ENCODE measurements at regions not wholly inside any gene's neighbourhood (a gene's known extent, or its start where the extent isn't known, plus 50 kb on each side); places are given as distances from the start of the nearest gene placed in this dataset.

- FAIRE-seq: no peak
- Histone ChIP-seq H3K79me1 (ENCODE audit: low read depth, low read length) (no peaks in the 10 kb centered on the region), H2BK120ac (replicated peaks; ENCODE audit: low read depth, low read length) (no peak overlapping the region), H3K23me2 (ENCODE audit: low read depth, low read length) (no peaks in the 10 kb centered on the region), H3K27ac (ENCODE audit: low read depth, low read length) (no peak overlapping the region), H3K9me3 (ENCODE audit: insufficient read depth in 2 of 2, low read depth in 1 of 2, low read length in 1 of 2) (peaks cover 2 to 5% of the 10 kb centered on the region in 2 experiments; a peak in 2 of 4 replicates), H4K8ac (ENCODE audit: extremely low read depth, insufficient read depth, low read length) (no peak overlapping the region), H3K4ac (replicated peaks; ENCODE audit: insufficient read length, low read depth, low read length) (no peak overlapping the region), H3K14ac (ENCODE audit: insufficient read length) (no peak overlapping the region), H3K4me3 (ENCODE audit: extremely low read depth in 1 of 4, insufficient read depth in 2 of 4, low read depth in 3 of 4, low read length in 4 of 4) (no peak overlapping the region), H3K4me2 (ENCODE audit: insufficient read depth in 1 of 2, low read depth in 2 of 2, low read length in 2 of 2) (no peak overlapping the region), H3K4me1 (replicated peaks in 1 of 4; ENCODE audit: control insufficient read depth in 3 of 4, insufficient read depth in 4 of 4, low read length in 3 of 4) (no peaks in the 10 kb centered on the region), H4K5ac (ENCODE audit: insufficient read length, low read depth, low read length) (no peak overlapping the region), H3K9ac (replicated peaks in 1 of 4; ENCODE audit: extremely low read depth in 1 of 4, low read depth in 3 of 4, low read length in 3 of 4) (no peak overlapping the region), H3K18ac (ENCODE audit: extremely low read depth, low read length) (no peak overlapping the region), H4K91ac (replicated peaks; ENCODE audit: insufficient read length, low read length) (no peak overlapping the region), H2AFZ (ENCODE audit: low read length) (no peak overlapping the region), H3K36me3 (ENCODE audit: control insufficient read depth in 2 of 4, insufficient read depth in 4 of 4, low read length in 3 of 4) (no peaks in the 10 kb centered on the region), H3K56ac (replicated peaks; ENCODE audit: insufficient read length, low read depth, low read length) (no peak overlapping the region), H2AK5ac (ENCODE audit: low read depth, low read length) (no peak overlapping the region), H2BK5ac (ENCODE audit: low read depth, low read length) (no peak overlapping the region), H3K27me3 (replicated peaks in 1 of 4; ENCODE audit: control insufficient read depth in 3 of 4, extremely low read depth in 1 of 4, insufficient read depth in 3 of 4, low read length in 3 of 4) (no peaks in the 10 kb centered on the region), H3K23ac (ENCODE audit: insufficient read length) (no peak overlapping the region), H2BK20ac (ENCODE audit: low read length) (no peak overlapping the region), H4K20me1 (replicated peaks in 1 of 2; ENCODE audit: control insufficient read depth in 1 of 2, insufficient read depth in 2 of 2, low read length in 2 of 2) (no peaks in the 10 kb centered on the region), H3K79me2 (ENCODE audit: control insufficient read depth in 1 of 2, insufficient read depth in 2 of 2, low read length in 2 of 2) (no peaks in the 10 kb centered on the region), H2BK15ac (ENCODE audit: low read length) (no peak overlapping the region), H2BK12ac (ENCODE audit: low read depth, low read length) (no peak overlapping the region)
- WGBS, 2 experiments (ENCODE audit: extremely low coverage in 1 of 2, insufficient coverage in 1 of 2, insufficient read length in 1 of 2, insufficient replicate concordance in 2 of 2, low coverage in 1 of 2, low lambda C conversion rate in 2 of 2, missing lambda C conversion rate in 1 of 2): 96% methylated on average over 5 of the region's 5 CpGs; no CpG with 5 or more reads in 1 of the 2 experiments
- POLR2A ChIA-PET (ENCODE audit: partially characterized antibody): no interaction called here
- CTCF ChIA-PET (ENCODE audit: partially characterized antibody): interaction anchor here (1.9 kb wide), 1 partner anchor 9 kb away, joined by 5 read pairs; no protein-coding TSS in a partner anchor
- no peak for DNase-seq (ENCODE audit: low read depth in 1 of 2, low spot score in 2 of 2)
- TF ChIP-seq TBP (IDR thresholded peaks at IDR 0.05; ENCODE audit: low read depth, low read length) (no peak), SP4 (IDR thresholded peaks at IDR 0.05; ENCODE audit: low read length) (no peak), HDAC6 (IDR thresholded peaks at IDR 0.05; ENCODE audit: low read depth, low read length) (no peak), EP300 (IDR thresholded peaks at IDR 0.05; ENCODE audit: borderline replicate concordance in 1 of 2, low read depth in 2 of 2, low read length in 2 of 2) (no peak), GABPA (IDR thresholded peaks at IDR 0.05; ENCODE audit: borderline replicate concordance, insufficient read depth, low read length) (no peak), TEAD4 (IDR thresholded peaks at IDR 0.05; ENCODE audit: low read depth, low read length) (no peak), SP2 (IDR thresholded peaks at IDR 0.05; ENCODE audit: low read length) (no peak), ASH2L (IDR thresholded peaks at IDR 0.05; ENCODE audit: low read length) (no peak), ZNF274 (IDR thresholded peaks at IDR 0.05; ENCODE audit: borderline replicate concordance, extremely low read depth, low read length) (no peak), KDM5A (IDR thresholded peaks at IDR 0.05; ENCODE audit: low read length) (no peak), SIRT6 (IDR thresholded peaks at IDR 0.05; ENCODE audit: low read length) (no peak), RBBP5 (IDR thresholded peaks at IDR 0.05; ENCODE audit: borderline replicate concordance, low read depth, low read length) (no peak), SIN3A (conservative IDR thresholded peaks at IDR 0.05 in 1 of 2, IDR thresholded peaks at IDR 0.05 in 1 of 2; ENCODE audit: low read depth in 1 of 2, low read length in 2 of 2) (no peak), SIX5 (IDR thresholded peaks at IDR 0.05; ENCODE audit: low read depth, low read length) (no peak), MAX (IDR thresholded peaks at IDR 0.05) (no peak), RFX5 (IDR thresholded peaks at IDR 0.05; ENCODE audit: borderline replicate concordance, low read depth, low read length) (no peak)
Observed at GRCh38 chr16:79532785-79533184, 67.8 kb downstream of the MAF start.

All from H1 (cell line).